GM12878 (cell line): ENCODE measurements at regions not wholly inside any gene's neighbourhood (a gene's known extent, or its start where the extent isn't known, plus 50 kb on each side); places are given as distances from the start of the nearest gene placed in this dataset.

Experiments
- ATAC-seq: fragments of 200-7000 bp; cut with Tn5 transposase; 3 replicates; pipeline ENCODE4 v1.9.1; 2020; ENCODE audit warnings: mild to moderate bottlenecking, moderate library complexity
- BruUV-seq: library from RNA; stranded (reverse); fragments of 400-500 nt; replicated peaks from 2 replicates; lab custom pipeline; 2021; lab: Mats Ljungman, UMichigan
- CTCF ChIA-PET: fragments of 300-600 bp; sonication (Branson Sonifier 250); formaldehyde crosslinking; extraction: SDS; loops from one replicate; lab custom pipeline; 2021; ENCODE audit warnings: inconsistent platforms; lab: Yijun Ruan, JAX
- POLR2A ChIA-PET: fragments of 350-600 bp; formaldehyde crosslinking; extraction: SDS; loops from one replicate; lab custom pipeline; 2021; ENCODE audit warnings: inconsistent platforms; lab: Charles Lee
- RAD21 ChIA-PET: fragments of 300-600 bp; sonication (Branson Sonifier 250); formaldehyde crosslinking; loops from one replicate; lab custom pipeline; 2023; ENCODE audit warnings: antibody characterized with exemption; ENCODE audit not compliant: unreplicated experiment; lab: Charles Lee
- SMC1A ChIA-PET: fragments of 300-600 bp; sonication (Branson Sonifier 250); formaldehyde crosslinking; loops from one replicate; lab custom pipeline; 2023; ENCODE audit not compliant: unreplicated experiment, uncharacterized antibody; lab: Charles Lee
- DNase-seq: peaks from one replicate; pipeline ENCODE4 v3.0.0-alpha.2; 2011; ENCODE audit warnings: low read depth, low spot score
- FAIRE-seq: peaks from 3 replicates; lab custom pipeline; 2011; peaks lifted over from hg19 to GRCh38; lab: Jason Lieb, UNC
- H2AFZ ChIP-seq: 2 replicates; pipeline ENCODE4 v1.6.0; 2011; ENCODE audit warnings: low read depth, low read length, control low read depth; ENCODE audit not compliant: control insufficient read depth
- H3K27ac ChIP-seq: 2 replicates; pipeline ENCODE4 v1.5.1; 2011; ENCODE audit warnings: control low read depth; ENCODE audit not compliant: control insufficient read depth, insufficient read depth
- H3K27me3 ChIP-seq, 2 experiments: replicated peaks in 1 of 2; 2 replicates each; pipeline versions ENCODE4 v1.6.0 to v1.6.1; 2011; ENCODE audit warnings: low read length in 1 of 2; ENCODE audit not compliant: control insufficient read depth in 2 of 2, insufficient read depth in 2 of 2
- H3K36me3 ChIP-seq, 2 experiments: 2 replicates each; pipeline ENCODE4 v1.5.1; 2011; ENCODE audit warnings: low read length in 1 of 2; ENCODE audit not compliant: control insufficient read depth in 2 of 2, insufficient read depth in 2 of 2
- H3K4me1 ChIP-seq: 2 replicates; pipeline ENCODE4 v1.6.1; 2011; ENCODE audit warnings: mild to moderate bottlenecking, low read length, moderate library complexity, mixed read lengths; ENCODE audit not compliant: control insufficient read depth, insufficient read depth
- H3K4me2 ChIP-seq: 2 replicates; pipeline ENCODE4 v1.6.0; 2011; ENCODE audit warnings: control low read depth; ENCODE audit not compliant: control insufficient read depth, insufficient read depth
- H3K4me3 ChIP-seq: fragments of 200-600 bp; sonication (generic); 2 replicates; pipeline ENCODE4 v1.5.1; 2016
- H3K79me2 ChIP-seq: 2 replicates; pipeline ENCODE4 v1.6.0; 2011; ENCODE audit warnings: low read length; ENCODE audit not compliant: control insufficient read depth, insufficient read depth
- H3K9ac ChIP-seq: 2 replicates; pipeline ENCODE4 v1.8.0; 2011; ENCODE audit warnings: low read length, control low read depth, mixed read lengths; ENCODE audit not compliant: control insufficient read depth, insufficient read depth
- H3K9me3 ChIP-seq: replicated peaks from 3 replicates; pipeline ENCODE4 v1.5.1; 2011; ENCODE audit warnings: mild to moderate bottlenecking, low read length; ENCODE audit not compliant: control insufficient read depth, insufficient read depth
- H4K20me1 ChIP-seq: 2 replicates; pipeline ENCODE4 v1.6.0; 2011; ENCODE audit not compliant: control insufficient read depth, insufficient read depth
- CBX3 ChIP-seq: fragments of 200-600 bp; sonication (generic); IDR thresholded peaks from 2 replicates; pipeline ENCODE4 v1.6.1; 2016; ENCODE audit warnings: low read depth, borderline replicate concordance
- CREM ChIP-seq: IDR thresholded peaks from 2 replicates; pipeline ENCODE4 v1.6.1; 2014; ENCODE audit warnings: antibody characterized with exemption, low read depth
- EP300 ChIP-seq, 2 experiments: fragments of 150-350 bp in 1 of 2; IDR thresholded peaks; 2 replicates each; pipeline ENCODE4 v1.6.1; 2011 to 2012; ENCODE audit warnings: low read depth in 2 of 2, low read length in 2 of 2, borderline replicate concordance in 1 of 2, improper control_type of control experiment in 1 of 2, inconsistent platforms in 1 of 2; ENCODE audit not compliant: control insufficient read depth in 1 of 2
- HCFC1 ChIP-seq: fragments of 150-350 bp; IDR thresholded peaks from 2 replicates; pipeline ENCODE4 v1.6.1; 2014; ENCODE audit warnings: low read length
- HDAC6 ChIP-seq: fragments of 200-600 bp; sonication (generic); IDR thresholded peaks from one replicate; pipeline ENCODE4 v1.8.0; 2017; ENCODE audit warnings: antibody characterized with exemption; ENCODE audit not compliant: unreplicated experiment
- NFYB ChIP-seq: IDR thresholded peaks from 2 replicates; pipeline ENCODE4 v1.6.1; 2011; ENCODE audit warnings: low read depth, mild to moderate bottlenecking, low read length, improper control_type of control experiment, moderate library complexity; ENCODE audit not compliant: insufficient read depth
- NR2C2 ChIP-seq: IDR thresholded peaks from 2 replicates; pipeline ENCODE4 v1.6.1; 2011; ENCODE audit warnings: borderline replicate concordance, low read depth; ENCODE audit not compliant: control insufficient read depth, insufficient read length
- NRF1 ChIP-seq: conservative IDR thresholded peaks from 2 replicates; pipeline ENCODE4 v1.6.1; 2011; ENCODE audit warnings: mild to moderate bottlenecking, low read depth, low read length, improper control_type of control experiment
- RAD21 ChIP-seq: IDR thresholded peaks from 2 replicates; pipeline ENCODE4 v1.6.1; 2011; ENCODE audit warnings: mild to moderate bottlenecking, low read depth, low read length, moderate library complexity; ENCODE audit not compliant: insufficient read depth
- RFX5 ChIP-seq: IDR thresholded peaks from 2 replicates; pipeline ENCODE4 v1.6.1; 2011; ENCODE audit warnings: low read depth, low read length, improper control_type of control experiment
- TARDBP ChIP-seq: IDR thresholded peaks from 2 replicates; pipeline ENCODE4 v1.6.1; 2016; ENCODE audit warnings: borderline replicate concordance
- WGBS: methylation state at CpG from one replicate; pipeline ENCODE4 v1.1.6; 2016; ENCODE audit warnings: low lambda C conversion rate; ENCODE audit not compliant: insufficient replicate concordance, insufficient coverage; ENCODE audit errors: missing lambda C conversion rate; 5-methylcytosine and 5-hydroxymethylcytosine counted together
- in situ Hi-C: fragments of 300-500 bp; cut with MboI; formaldehyde crosslinking; loops from 9 replicates; pipeline ENCODE4 v1.14.3; 2018; ENCODE audit warnings: mixed read lengths
- intact Hi-C: fragments of 100-400 bp; cut with micrococcal nuclease; formaldehyde crosslinking; loops from one replicate; pipeline ENCODE4 v1.14.2; 2022; ENCODE audit not compliant: unreplicated experiment
- TF ChIP-seq, protein P1 (sequence below): IDR thresholded peaks from 2 replicates; pipeline ENCODE4 v1.6.1; 2012; ENCODE audit warnings: low read depth, low read length, improper control_type of control experiment

GRCh38 chrX:67342138-67342537, 201.7 kb upstream of the AR start (continued):
- TF ChIP-seq RAD21 = no peak
- TF ChIP-seq, protein P1, sequence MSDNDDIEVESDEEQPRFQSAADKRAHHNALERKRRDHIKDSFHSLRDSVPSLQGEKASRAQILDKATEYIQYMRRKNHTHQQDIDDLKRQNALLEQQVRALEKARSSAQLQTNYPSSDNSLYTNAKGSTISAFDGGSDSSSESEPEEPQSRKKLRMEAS = no peak

- no TSS peak for BruUV-seq
- intact Hi-C loops = no loop called here
- CTCF ChIA-PET = no interaction called here
- H4K20me1 ChIP-seq = no peaks in the 10 kb centered on the region
- ATAC-seq (no peak), DNase-seq (no peak), FAIRE-seq (no peak)
- H3K9me3 ChIP-seq = no peaks in the 10 kb centered on the region
- H3K36me3 ChIP-seq = no peaks in the 10 kb centered on the region
- H3K4me2 ChIP-seq = no peak overlapping the region
- POLR2A ChIA-PET = no interaction called here
- no peak overlapping the region for H3K27ac ChIP-seq
- WGBS = 0% methylated on average over 1 of the region's 1 CpG
- RAD21 ChIA-PET = no interaction called here
- no peaks in the 10 kb centered on the region for H3K27me3 ChIP-seq
- TF ChIP-seq TARDBP (no peak), NFYB (no peak), RFX5 (no peak), NRF1 (no peak), HCFC1 (no peak), NR2C2 (no peak), EP300 (IDR thresholded peaks at IDR 0.05; ENCODE audit: borderline replicate concordance in 1 of 2, control insufficient read depth in 1 of 2, low read depth in 2 of 2, low read length in 2 of 2) (no peak), CREM (no peak), CBX3 (no peak), HDAC6 (no peak)
- SMC1A ChIA-PET = no interaction called here
- no peak overlapping the region for H2AFZ ChIP-seq
- in situ Hi-C loops = no loop called here
- H3K4me1 ChIP-seq = no peaks in the 10 kb centered on the region
- H3K9ac ChIP-seq = no peak overlapping the region
- H3K4me3 ChIP-seq = no peak overlapping the region
- H3K79me2 ChIP-seq = no peaks in the 10 kb centered on the region
Measured at GRCh38 chrX:67346225-67346624, 197.6 kb upstream of the AR start.
